Chondrocyte (in vitro differentiated cells): ENCODE measurements at regions not wholly inside any gene's neighbourhood (a gene's known extent, or its start where the extent isn't known, plus 50 kb on each side); places are given as distances from the start of the nearest gene placed in this dataset.

Experiments
- DNase-seq: peaks from one replicate; pipeline ENCODE4 v3.0.0; 2021; ENCODE audit warnings: mixed read lengths, low spot score
- H3K27ac Mint-ChIP-seq: one replicate; pipeline ENCODE4 v1.8.0; 2021; ENCODE audit warnings: mild to moderate bottlenecking, moderate library complexity, mixed read lengths; ENCODE audit not compliant: unreplicated experiment
- H3K27me3 Mint-ChIP-seq: 2 replicates; pipeline ENCODE4 v1.8.0; 2021; ENCODE audit warnings: low read depth, mixed read lengths
- H3K36me3 Mint-ChIP-seq: 2 replicates; pipeline ENCODE4 v1.8.0; 2021; ENCODE audit warnings: low read depth, mixed read lengths
- H3K4me1 Mint-ChIP-seq: 2 replicates; pipeline ENCODE4 v1.8.0; 2021; ENCODE audit warnings: low read depth, mild to moderate bottlenecking, mixed read lengths
- H3K4me3 Mint-ChIP-seq: one replicate; pipeline ENCODE4 v1.8.0; 2021; ENCODE audit warnings: mild to moderate bottlenecking, moderate library complexity, mixed read lengths; ENCODE audit not compliant: unreplicated experiment
- H3K9me3 Mint-ChIP-seq: 2 replicates; pipeline ENCODE4 v1.8.0; 2021; ENCODE audit warnings: low read depth, mixed read lengths
- CTCF ChIP-seq: fragments of 200-600 bp; sonication (generic); IDR thresholded peaks from 2 replicates; pipeline ENCODE4 v1.5.0; 2021; ENCODE audit warnings: antibody characterized with exemption, mild to moderate bottlenecking, moderate library complexity

DNA sequence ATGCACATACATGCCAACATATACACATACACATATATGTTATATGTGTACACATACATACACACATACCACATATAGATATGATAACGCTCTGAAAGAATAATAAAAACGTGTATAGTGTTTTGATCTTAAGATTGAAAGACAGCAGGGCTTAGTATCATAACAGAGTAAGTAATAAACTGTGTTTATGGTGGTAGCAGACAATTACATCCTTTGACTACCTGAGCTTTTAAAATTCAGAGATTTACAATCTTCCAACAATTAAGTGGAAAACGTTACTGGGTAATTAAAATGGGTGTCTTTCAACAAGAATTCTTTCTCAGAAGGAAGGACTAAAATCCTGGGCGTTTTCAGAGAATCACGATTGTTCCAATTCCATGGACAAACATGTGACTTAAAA is 552.4 kb downstream of the EPHA4 start:
- no peak overlapping the region for H3K27ac Mint-ChIP-seq
- no peak for TF ChIP-seq CTCF
- peaks cover 1% of the 10 kb centered on the region for H3K27me3 Mint-ChIP-seq
- DNase-seq, result no peak
- H3K9me3 Mint-ChIP-seq, result no peaks in the 10 kb centered on the region
- no peaks in the 10 kb centered on the region for H3K36me3 Mint-ChIP-seq
- peaks cover 6% of the 10 kb centered on the region for H3K4me1 Mint-ChIP-seq
- H3K4me3 Mint-ChIP-seq, result no peak overlapping the region

DNA sequence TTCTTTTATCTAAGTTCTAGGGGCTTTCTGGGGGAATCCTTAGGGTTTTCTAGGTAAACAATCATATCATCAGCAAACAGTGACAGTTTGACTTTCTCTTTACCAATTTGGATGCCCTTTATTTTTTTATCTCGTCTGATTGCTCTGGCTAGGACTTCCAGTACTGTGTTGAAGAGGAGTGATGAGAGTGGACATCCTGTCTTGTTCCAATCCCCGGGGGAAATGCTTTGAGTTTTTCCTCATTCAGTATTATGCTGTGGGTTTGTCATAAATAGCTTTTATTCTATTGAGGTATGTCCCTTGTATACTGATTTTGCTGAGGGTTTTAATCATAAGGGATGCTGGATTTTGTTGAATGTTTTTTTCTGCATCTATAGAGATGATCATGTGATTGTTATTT is 549.5 kb downstream of the EPHA4 start:
- Mint-ChIP-seq H3K27ac (no peak overlapping the region), H3K36me3 (no peaks in the 10 kb centered on the region), H3K4me1 (no peaks in the 10 kb centered on the region), H3K9me3 (no peaks in the 10 kb centered on the region), H3K4me3 (no peak overlapping the region), H3K27me3 (peaks cover 1% of the 10 kb centered on the region)
- no peak for TF ChIP-seq CTCF
- DNase-seq, result no peak

GRCh38 chr2:221025398-221025797 is 546.7 kb downstream of the EPHA4 start:
- Mint-ChIP-seq H3K9me3 (no peaks in the 10 kb centered on the region), H3K27me3 (peaks cover 1% of the 10 kb centered on the region), H3K4me3 (no peak overlapping the region), H3K27ac (no peak overlapping the region), H3K4me1 (peaks cover 4% of the 10 kb centered on the region), H3K36me3 (no peaks in the 10 kb centered on the region)
- DNase-seq, result no peak
- no peak for TF ChIP-seq CTCF

- DNase-seq, result no peak
- Mint-ChIP-seq H3K9me3 (no peaks in the 10 kb centered on the region), H3K4me3 (no peak overlapping the region), H3K36me3 (no peaks in the 10 kb centered on the region), H3K27ac (no peak overlapping the region), H3K27me3 (no peaks in the 10 kb centered on the region), H3K4me1 (peaks cover 18% of the 10 kb centered on the region)
- no peak for TF ChIP-seq CTCF
These were observed 537.9 kb downstream of the EPHA4 start for GRCh38 chr2:221034026-221034701.

- no peaks in the 10 kb centered on the region for H3K9me3 Mint-ChIP-seq
These were observed 537.1 kb downstream of the EPHA4 start for GRCh38 chr2:221034973-221035372.

More at GRCh38 chr2:221034973-221035372, 537.1 kb downstream of the EPHA4 start:
- no peaks in the 10 kb centered on the region for H3K27me3 Mint-ChIP-seq
- no peaks in the 10 kb centered on the region for H3K36me3 Mint-ChIP-seq
- H3K27ac Mint-ChIP-seq, result no peak overlapping the region
- DNase-seq, result no peak
- H3K4me3 Mint-ChIP-seq, result no peak overlapping the region
- H3K4me1 Mint-ChIP-seq, result peaks cover 17% of the 10 kb centered on the region
- no peak for TF ChIP-seq CTCF
